GM18868 (cell line): ENCODE measurements at regions not wholly inside any gene's neighbourhood (a gene's known extent, or its start where the extent isn't known, plus 50 kb on each side); places are given as distances from the start of the nearest gene placed in this dataset.

Source experiments
- ATAC-seq: cut with Tn5 transposase; IDR thresholded peaks from one replicate; pipeline ENCODE4 v1.9.1; 2021; ENCODE audit warnings: mild to moderate bottlenecking, moderate library complexity; ENCODE audit not compliant: unreplicated experiment

GRCh38 chr11:92885600-92885999 is 83.9 kb upstream of the MTNR1B start:
- ATAC-seq, result no peak

GRCh38 chr11:92886243-92886905 is 83.1 kb upstream of the MTNR1B start:
- ATAC-seq, result peak; percentile 89

- no peak for ATAC-seq
Observed at GRCh38 chr11:92888696-92889095, 80.8 kb upstream of the MTNR1B start.

GRCh38 chr11:92890846-92891245 is 78.6 kb upstream of the MTNR1B start:
- no peak for ATAC-seq

GRCh38 chr11:92892802-92893684 is 76.4 kb upstream of the MTNR1B start:
- no peak for ATAC-seq

- no peak for ATAC-seq
Observed at GRCh38 chr11:92894197-92894596, 75.3 kb upstream of the MTNR1B start.

- ATAC-seq, result no peak
Observed at GRCh38 chr11:92897487-92897886, 72.0 kb upstream of the MTNR1B start.

GRCh38 chr11:92902417-92902816 is 67.0 kb upstream of the MTNR1B start:
- ATAC-seq, result no peak

GRCh38 chr11:92907671-92908070 is 61.8 kb upstream of the MTNR1B start:
- ATAC-seq, result no peak

- no peak for ATAC-seq
Observed at GRCh38 chr11:92909214-92909613, 60.2 kb upstream of the MTNR1B start.

- no peak for ATAC-seq
Observed at GRCh38 chr11:92911478-92911877, 58.0 kb upstream of the MTNR1B start.

GRCh38 chr11:92915551-92915950 is 53.9 kb upstream of the MTNR1B start:
- no peak for ATAC-seq

GRCh38 chr11:92916299-92916698 is 53.2 kb upstream of the MTNR1B start:
- ATAC-seq, result no peak

- no peak for ATAC-seq
Observed at GRCh38 chr11:92917927-92918326, 51.5 kb upstream of the MTNR1B start.

- no peak for ATAC-seq
Observed at GRCh38 chr11:92919048-92919447, 50.4 kb upstream of the MTNR1B start.
